ENCODE measurements at regions not wholly inside any gene's neighbourhood (a gene's known extent, or its start where the extent isn't known, plus 50 kb on each side); places are given as distances from the start of the nearest gene placed in this dataset.

GRCh38 chr2:241978670-241979069 lies 109.1 kb downstream of the RTP5 start:
- Histone ChIP-seq H3K36me3 (ENCODE audit: control insufficient read depth in 2 of 2, insufficient read depth in 2 of 2, low read length in 1 of 2) (no peaks in the 10 kb centered on the region), H3K9me3 (replicated peaks; ENCODE audit: control insufficient read depth, insufficient read depth, low read length) (no peaks in the 10 kb centered on the region; the same call in 2 of the 3 replicates), H3K4me2 (ENCODE audit: control insufficient read depth, insufficient read depth) (no peak overlapping the region), H3K4me1 (ENCODE audit: control insufficient read depth, insufficient read depth, low read length) (no peaks in the 10 kb centered on the region), H3K27me3 (replicated peaks in 1 of 2; ENCODE audit: control insufficient read depth in 2 of 2, insufficient read depth in 2 of 2, low read length in 1 of 2) (no peaks in the 10 kb centered on the region), H4K20me1 (ENCODE audit: control insufficient read depth, insufficient read depth) (no peaks in the 10 kb centered on the region), H2AFZ (ENCODE audit: control insufficient read depth, low read depth, low read length) (no peak overlapping the region), H3K4me3 (no peak overlapping the region), H3K79me2 (ENCODE audit: control insufficient read depth, insufficient read depth, low read length) (no peaks in the 10 kb centered on the region), H3K9ac (ENCODE audit: control insufficient read depth, insufficient read depth, low read length) (no peak overlapping the region), H3K27ac (ENCODE audit: control insufficient read depth, insufficient read depth) (no peak overlapping the region)
- RAD21 ChIA-PET (ENCODE audit: unreplicated experiment): no interaction called here
- BruUV-seq (replicated peaks): no TSS peak
- no peak for FAIRE-seq
- ATAC-seq: no peak
- intact Hi-C loops (cut with micrococcal nuclease; ENCODE audit: unreplicated experiment): no loop called here
- SMC1A ChIA-PET (ENCODE audit: uncharacterized antibody, unreplicated experiment): interaction anchor here (0.6 to 1.3 kb wide), 2 partner anchors 13 to 21 kb away, joined by 3 to 4 read pairs; no protein-coding TSS in a partner anchor
- CTCF ChIA-PET: no interaction called here
- TF ChIP-seq YBX1 (IDR thresholded peaks at IDR 0.05): no peak
- no peak for TF ChIP-seq PAX5 (IDR thresholded peaks at IDR 0.05; ENCODE audit: borderline replicate concordance, low read depth, low read length)
- no peak for TF ChIP-seq JUND (IDR thresholded peaks at IDR 0.05; ENCODE audit: low read depth, low read length)
- no peak for TF ChIP-seq EZH2 (IDR thresholded peaks at IDR 0.05; ENCODE audit: borderline replicate concordance, control insufficient read depth, low read depth, low read length)
- no peak for TF ChIP-seq CBFB (IDR thresholded peaks at IDR 0.05; ENCODE audit: low read depth)
- TF ChIP-seq RBBP5 (conservative IDR thresholded peaks at IDR 0.05): no peak
- TF ChIP-seq TARDBP (IDR thresholded peaks at IDR 0.05; ENCODE audit: borderline replicate concordance): no peak
- no peak for TF ChIP-seq SMAD1 (IDR thresholded peaks at IDR 0.05; ENCODE audit: low read depth, partially characterized antibody)
- TF ChIP-seq HDAC2 (IDR thresholded peaks at IDR 0.05): no peak
- no peak for TF ChIP-seq SKIL (IDR thresholded peaks at IDR 0.05; ENCODE audit: low read depth, poor library complexity, severe bottlenecking)
- no peak for TF ChIP-seq SIN3A (IDR thresholded peaks at IDR 0.05; ENCODE audit: low read depth, low read length)
- 91% methylated on average over 1 of the region's 1 CpG for WGBS (ENCODE audit: insufficient coverage, insufficient replicate concordance, low lambda C conversion rate, missing lambda C conversion rate)
- POLR2A ChIA-PET: no interaction called here
- in situ Hi-C loops (cut with MboI): no loop called here
- DNase-seq (ENCODE audit: low read depth, low spot score): no peak
